ENCODE measurements at regions not wholly inside any gene's neighbourhood (a gene's known extent, or its start where the extent isn't known, plus 50 kb on each side); places are given as distances from the start of the nearest gene placed in this dataset.

DNA sequence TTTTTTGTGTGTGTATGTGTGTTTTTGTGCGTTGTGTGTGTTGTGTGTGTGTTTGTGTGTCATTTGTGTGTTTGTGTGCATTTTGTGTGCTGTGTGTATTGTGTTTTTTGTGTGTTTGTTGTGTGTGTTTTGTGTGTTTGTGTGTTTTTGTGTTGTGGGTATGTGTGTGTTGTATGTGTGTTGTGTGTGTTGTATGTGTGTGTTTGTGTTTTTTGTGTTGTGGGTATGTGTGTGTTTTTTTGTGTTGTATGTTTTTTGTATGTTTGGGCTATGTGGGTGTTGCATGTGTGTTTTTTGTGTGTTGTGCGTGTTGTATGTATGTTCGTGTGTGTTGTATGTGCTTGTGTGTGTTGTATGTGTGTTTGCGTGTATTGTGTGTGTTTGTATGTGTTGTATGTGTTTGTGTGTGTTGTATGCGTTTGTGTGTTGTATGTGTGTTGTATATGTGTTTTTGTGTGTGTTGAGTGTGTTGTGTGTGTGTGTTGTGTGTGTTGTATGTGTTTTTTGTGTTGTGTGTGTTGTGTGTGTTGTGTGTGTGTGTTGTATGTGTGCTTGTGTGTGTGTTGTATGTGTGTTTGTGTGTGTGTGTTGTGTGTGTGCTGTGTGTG, 275.3 kb downstream of the HRH4 start:
- DNase-seq (ENCODE audit: low spot score) = no peak
- Histone ChIP-seq H3K27ac (ENCODE audit: low read depth in 1 of 2, low read length in 2 of 2) (no peak overlapping the region), H3K4me1 (ENCODE audit: control insufficient read depth in 4 of 4, insufficient read depth in 4 of 4, low read length in 3 of 4) (no peaks in the 10 kb centered on the region), H3K4me3 (ENCODE audit: low read depth in 1 of 3, low read length in 3 of 3) (no peak overlapping the region), H3K9ac (ENCODE audit: low read depth in 1 of 2, low read length in 2 of 2) (no peak overlapping the region), H3K27me3 (ENCODE audit: control insufficient read depth in 4 of 4, insufficient read depth in 4 of 4, low read length in 3 of 4) (peaks cover 0 to 14% (median 0%) of the 10 kb centered on the region in 4 donors), H3K9me3 (ENCODE audit: control insufficient read depth in 4 of 4, low read length in 3 of 4) (peaks cover 0 to 3% (median 0%) of the 10 kb centered on the region in 4 donors), H3K36me3 (ENCODE audit: control insufficient read depth in 4 of 4, insufficient read depth in 3 of 4, low read depth in 1 of 4, low read length in 3 of 4) (no peaks in the 10 kb centered on the region)
- no peak for TF ChIP-seq EGR1 (IDR thresholded peaks at IDR 0.05; ENCODE audit: low read depth in 2 of 2)
- no peak for TF ChIP-seq RAD21 (IDR thresholded peaks at IDR 0.05)
- TF ChIP-seq SP1 (IDR thresholded peaks at IDR 0.05) = no peak
- no peak for TF ChIP-seq HNF4A (conservative IDR thresholded peaks at IDR 0.05)
- no peak for TF ChIP-seq REST (IDR thresholded peaks at IDR 0.05)
- TF ChIP-seq FOXA2 (IDR thresholded peaks at IDR 0.05) = no peak
- no peak for TF ChIP-seq FOXA1 (IDR thresholded peaks at IDR 0.05)
- no peak for TF ChIP-seq HNF4G (IDR thresholded peaks at IDR 0.05)
- no peak for TF ChIP-seq ZBTB33 (IDR thresholded peaks at IDR 0.05)
- TF ChIP-seq RXRA (IDR thresholded peaks at IDR 0.05) = no peak
- no peak for TF ChIP-seq CTCF (IDR thresholded peaks at IDR 0.05; ENCODE audit: low read depth, low read length, missing input control)
- TF ChIP-seq, protein P1, sequence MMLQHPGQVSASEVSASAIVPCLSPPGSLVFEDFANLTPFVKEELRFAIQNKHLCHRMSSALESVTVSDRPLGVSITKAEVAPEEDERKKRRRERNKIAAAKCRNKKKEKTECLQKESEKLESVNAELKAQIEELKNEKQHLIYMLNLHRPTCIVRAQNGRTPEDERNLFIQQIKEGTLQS (IDR thresholded peaks at IDR 0.05) = no peak
- no peak for TF ChIP-seq NR2F2 (IDR thresholded peaks at IDR 0.05)
- TF ChIP-seq YY1 (IDR thresholded peaks at IDR 0.05) = no peak
- no peak for TF ChIP-seq JUND (IDR thresholded peaks at IDR 0.05)
- no peak for TF ChIP-seq TAF1 (conservative IDR thresholded peaks at IDR 0.05)
- 89% methylated on average over 5 of the region's 5 CpGs for WGBS

All from liver (tissue), 8 donors.